GM12878 (cell line): ENCODE measurements at regions not wholly inside any gene's neighbourhood (a gene's known extent, or its start where the extent isn't known, plus 50 kb on each side); places are given as distances from the start of the nearest gene placed in this dataset.

Source experiments
- ATAC-seq: fragments of 200-7000 bp; cut with Tn5 transposase; 3 replicates; pipeline ENCODE4 v1.9.1; 2020; ENCODE audit warnings: mild to moderate bottlenecking, moderate library complexity
- BruUV-seq: library from RNA; stranded (reverse); fragments of 400-500 nt; replicated peaks from 2 replicates; lab custom pipeline; 2021; lab: Mats Ljungman, UMichigan
- CTCF ChIA-PET: fragments of 300-600 bp; sonication (Branson Sonifier 250); formaldehyde crosslinking; extraction: SDS; loops from one replicate; lab custom pipeline; 2021; ENCODE audit warnings: inconsistent platforms; lab: Yijun Ruan, JAX
- POLR2A ChIA-PET: fragments of 350-600 bp; formaldehyde crosslinking; extraction: SDS; loops from one replicate; lab custom pipeline; 2021; ENCODE audit warnings: inconsistent platforms; lab: Charles Lee
- RAD21 ChIA-PET: fragments of 300-600 bp; sonication (Branson Sonifier 250); formaldehyde crosslinking; loops from one replicate; lab custom pipeline; 2023; ENCODE audit warnings: antibody characterized with exemption; ENCODE audit not compliant: unreplicated experiment; lab: Charles Lee
- SMC1A ChIA-PET: fragments of 300-600 bp; sonication (Branson Sonifier 250); formaldehyde crosslinking; loops from one replicate; lab custom pipeline; 2023; ENCODE audit not compliant: unreplicated experiment, uncharacterized antibody; lab: Charles Lee
- DNase-seq: peaks from one replicate; pipeline ENCODE4 v3.0.0-alpha.2; 2011; ENCODE audit warnings: low read depth, low spot score
- FAIRE-seq: peaks from 3 replicates; lab custom pipeline; 2011; peaks lifted over from hg19 to GRCh38; lab: Jason Lieb, UNC
- H2AFZ ChIP-seq: 2 replicates; pipeline ENCODE4 v1.6.0; 2011; ENCODE audit warnings: low read depth, low read length, control low read depth; ENCODE audit not compliant: control insufficient read depth
- H3K27ac ChIP-seq: 2 replicates; pipeline ENCODE4 v1.5.1; 2011; ENCODE audit warnings: control low read depth; ENCODE audit not compliant: control insufficient read depth, insufficient read depth
- H3K27me3 ChIP-seq, 2 experiments: replicated peaks in 1 of 2; 2 replicates each; pipeline versions ENCODE4 v1.6.0 to v1.6.1; 2011; ENCODE audit warnings: low read length in 1 of 2; ENCODE audit not compliant: control insufficient read depth in 2 of 2, insufficient read depth in 2 of 2
- H3K36me3 ChIP-seq, 2 experiments: 2 replicates each; pipeline ENCODE4 v1.5.1; 2011; ENCODE audit warnings: low read length in 1 of 2; ENCODE audit not compliant: control insufficient read depth in 2 of 2, insufficient read depth in 2 of 2
- H3K4me1 ChIP-seq: 2 replicates; pipeline ENCODE4 v1.6.1; 2011; ENCODE audit warnings: mild to moderate bottlenecking, low read length, moderate library complexity, mixed read lengths; ENCODE audit not compliant: control insufficient read depth, insufficient read depth
- H3K4me2 ChIP-seq: 2 replicates; pipeline ENCODE4 v1.6.0; 2011; ENCODE audit warnings: control low read depth; ENCODE audit not compliant: control insufficient read depth, insufficient read depth
- H3K4me3 ChIP-seq: fragments of 200-600 bp; sonication (generic); 2 replicates; pipeline ENCODE4 v1.5.1; 2016
- H3K79me2 ChIP-seq: 2 replicates; pipeline ENCODE4 v1.6.0; 2011; ENCODE audit warnings: low read length; ENCODE audit not compliant: control insufficient read depth, insufficient read depth
- H3K9ac ChIP-seq: 2 replicates; pipeline ENCODE4 v1.8.0; 2011; ENCODE audit warnings: low read length, control low read depth, mixed read lengths; ENCODE audit not compliant: control insufficient read depth, insufficient read depth
- H3K9me3 ChIP-seq: replicated peaks from 3 replicates; pipeline ENCODE4 v1.5.1; 2011; ENCODE audit warnings: mild to moderate bottlenecking, low read length; ENCODE audit not compliant: control insufficient read depth, insufficient read depth
- H4K20me1 ChIP-seq: 2 replicates; pipeline ENCODE4 v1.6.0; 2011; ENCODE audit not compliant: control insufficient read depth, insufficient read depth
- CBFB ChIP-seq: IDR thresholded peaks from 2 replicates; pipeline ENCODE4 v1.6.1; 2016; ENCODE audit warnings: antibody characterized with exemption, low read depth
- CREB1 ChIP-seq: IDR thresholded peaks from 2 replicates; pipeline ENCODE4 v1.6.1; 2012; ENCODE audit warnings: low read depth, mild to moderate bottlenecking, inconsistent platforms
- HDGF ChIP-seq: fragments of 450-650 bp; IDR thresholded peaks from 2 replicates; pipeline ENCODE4 v1.6.1; 2016; ENCODE audit warnings: antibody characterized with exemption
- PAX5 ChIP-seq: IDR thresholded peaks from 2 replicates; pipeline ENCODE4 v1.6.1; 2011; ENCODE audit warnings: low read depth, low read length, borderline replicate concordance
- POU2F2 ChIP-seq: IDR thresholded peaks from 3 replicates; pipeline ENCODE4 v1.6.1; 2011; ENCODE audit warnings: low read depth, mild to moderate bottlenecking, low read length, borderline replicate concordance
- RBBP5 ChIP-seq: fragments of 200-600 bp; sonication (generic); conservative IDR thresholded peaks from 2 replicates; pipeline ENCODE4 v1.6.1; 2016
- WGBS: methylation state at CpG from one replicate; pipeline ENCODE4 v1.1.6; 2016; ENCODE audit warnings: low lambda C conversion rate; ENCODE audit not compliant: insufficient replicate concordance, insufficient coverage; ENCODE audit errors: missing lambda C conversion rate; 5-methylcytosine and 5-hydroxymethylcytosine counted together
- in situ Hi-C: fragments of 300-500 bp; cut with MboI; formaldehyde crosslinking; loops from 9 replicates; pipeline ENCODE4 v1.14.3; 2018; ENCODE audit warnings: mixed read lengths
- intact Hi-C: fragments of 100-400 bp; cut with micrococcal nuclease; formaldehyde crosslinking; loops from one replicate; pipeline ENCODE4 v1.14.2; 2022; ENCODE audit not compliant: unreplicated experiment
- TF ChIP-seq, protein P1 (sequence below): fragments of 450-650 bp; IDR thresholded peaks from 2 replicates; pipeline ENCODE4 v1.6.1; 2017; ENCODE audit warnings: low read depth, mild to moderate bottlenecking, moderate library complexity

DNA sequence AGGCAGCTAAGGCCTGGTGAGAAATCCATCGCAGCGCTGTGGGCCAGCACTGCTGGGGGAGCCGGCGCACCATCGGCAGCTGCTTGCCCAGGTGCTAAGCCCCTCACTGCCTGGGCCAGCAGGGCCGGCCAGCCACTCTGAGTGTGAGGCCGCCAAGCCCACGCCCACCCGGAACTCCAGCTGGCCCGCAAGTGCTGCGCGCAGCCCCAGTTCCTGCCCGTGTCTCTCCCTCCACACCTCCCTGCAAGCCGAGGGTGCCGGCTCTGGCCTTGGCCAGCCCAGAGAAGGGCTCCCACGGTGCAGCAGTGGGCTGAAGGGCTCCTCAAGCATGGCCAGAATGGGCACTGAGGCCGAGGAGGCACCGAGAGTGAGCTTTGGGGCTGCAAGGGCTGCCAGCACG, 64.4 kb downstream of the EBNA1BP2 start:
- in situ Hi-C loops, result no loop called here
- ChIA-PET POLR2A (no interaction called here), RAD21 (no interaction called here), SMC1A (no interaction called here), CTCF (no interaction called here)
- Histone ChIP-seq H3K79me2 (no peaks in the 10 kb centered on the region), H3K9ac (no peak overlapping the region), H3K4me3 (no peak overlapping the region), H3K27me3 (no peaks in the 10 kb centered on the region), H3K9me3 (peaks cover 2% of the 10 kb centered on the region; the same call in 2 of the 3 replicates), H3K4me1 (no peaks in the 10 kb centered on the region), H3K4me2 (no peak overlapping the region), H4K20me1 (no peaks in the 10 kb centered on the region), H2AFZ (no peak overlapping the region), H3K36me3 (no peaks in the 10 kb centered on the region), H3K27ac (no peak overlapping the region)
- ATAC-seq, result no peak
- BruUV-seq, result no TSS peak
- FAIRE-seq, result no peak
- intact Hi-C loops, result no loop called here
- TF ChIP-seq CREB1, result no peak
- no peak for TF ChIP-seq HDGF
- no peak for TF ChIP-seq CBFB
- TF ChIP-seq, protein P1, sequence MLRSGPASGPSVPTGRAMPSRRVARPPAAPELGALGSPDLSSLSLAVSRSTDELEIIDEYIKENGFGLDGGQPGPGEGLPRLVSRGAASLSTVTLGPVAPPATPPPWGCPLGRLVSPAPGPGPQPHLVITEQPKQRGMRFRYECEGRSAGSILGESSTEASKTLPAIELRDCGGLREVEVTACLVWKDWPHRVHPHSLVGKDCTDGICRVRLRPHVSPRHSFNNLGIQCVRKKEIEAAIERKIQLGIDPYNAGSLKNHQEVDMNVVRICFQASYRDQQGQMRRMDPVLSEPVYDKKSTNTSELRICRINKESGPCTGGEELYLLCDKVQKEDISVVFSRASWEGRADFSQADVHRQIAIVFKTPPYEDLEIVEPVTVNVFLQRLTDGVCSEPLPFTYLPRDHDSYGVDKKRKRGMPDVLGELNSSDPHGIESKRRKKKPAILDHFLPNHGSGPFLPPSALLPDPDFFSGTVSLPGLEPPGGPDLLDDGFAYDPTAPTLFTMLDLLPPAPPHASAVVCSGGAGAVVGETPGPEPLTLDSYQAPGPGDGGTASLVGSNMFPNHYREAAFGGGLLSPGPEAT, result no peak
- TF ChIP-seq PAX5, result no peak
- no peak for TF ChIP-seq POU2F2
- TF ChIP-seq RBBP5, result no peak
- 48% methylated on average over 16 of the region's 19 CpGs for WGBS
- no peak for DNase-seq
